Stimulated activated CD8-positive, alpha-beta memory T cell treated with anti-CD3 and anti-CD28 coated beads, Interleukin-15, amount 100 ng/mL, for 48 hours (primary cell): ENCODE measurements at regions not wholly inside any gene's neighbourhood (a gene's known extent, or its start where the extent isn't known, plus 50 kb on each side); places are given as distances from the start of the nearest gene placed in this dataset.
"Not testable (repeated sequence)": the region's sequence is repeated elsewhere in the genome, so short reads cannot be mapped to it uniquely, and the experiment has no call there.

Experiments used
- DNase-seq, 2 donors: peaks; one replicate each; pipeline ENCODE4 v3.0.0-alpha.2; 2020; ENCODE audit warnings: low read depth in 2 of 2

GRCh38 chr1:37159102-37159501 lies 124.8 kb upstream of the GRIK3 start:
- DNase-seq: no peak

DNA sequence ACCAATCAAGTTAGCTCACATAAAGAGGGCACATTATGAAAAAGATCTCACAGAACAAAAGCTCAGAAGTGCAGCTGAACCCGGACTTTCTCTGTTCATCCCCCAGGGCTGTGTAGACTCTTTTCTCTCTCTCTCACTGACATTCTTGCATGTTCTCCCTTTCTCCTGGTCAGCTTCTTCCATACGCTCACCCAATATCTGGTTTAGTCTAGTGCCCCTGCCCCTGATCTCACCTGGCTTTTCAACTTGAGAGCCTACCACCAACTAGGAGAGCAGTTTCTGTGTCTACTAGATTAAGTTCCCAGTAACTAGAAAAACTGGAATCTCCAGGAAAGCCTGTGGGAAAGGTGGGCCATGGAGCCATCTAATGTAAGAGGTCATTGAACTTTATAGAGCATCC lies 126.9 kb upstream of the GRIK3 start:
- DNase-seq: no peak

DNA sequence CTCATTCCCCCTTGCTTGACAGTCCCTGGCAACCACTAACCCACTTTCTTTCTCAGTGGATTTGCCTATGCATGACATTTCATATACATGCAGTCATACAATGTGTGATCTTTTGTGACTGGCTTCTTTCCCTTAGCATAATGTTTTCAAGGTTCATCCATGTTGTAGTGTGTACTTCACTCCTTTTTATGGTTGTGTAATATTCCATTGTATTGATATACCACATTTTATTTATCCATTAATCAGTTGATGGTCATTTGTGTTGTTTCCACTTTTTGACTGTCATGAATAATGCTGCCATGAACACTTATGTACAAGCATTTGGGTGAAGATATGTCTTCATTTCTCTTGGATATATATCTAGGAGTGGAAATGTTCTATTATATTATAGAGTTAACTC lies 127.7 kb upstream of the GRIK3 start:
- DNase-seq: no peak

- no peak for DNase-seq
These were observed 131.7 kb upstream of the GRIK3 start for GRCh38 chr1:37166005-37166404.

GRCh38 chr1:37167479-37167878 lies 133.2 kb upstream of the GRIK3 start:
- DNase-seq: no peak

DNA sequence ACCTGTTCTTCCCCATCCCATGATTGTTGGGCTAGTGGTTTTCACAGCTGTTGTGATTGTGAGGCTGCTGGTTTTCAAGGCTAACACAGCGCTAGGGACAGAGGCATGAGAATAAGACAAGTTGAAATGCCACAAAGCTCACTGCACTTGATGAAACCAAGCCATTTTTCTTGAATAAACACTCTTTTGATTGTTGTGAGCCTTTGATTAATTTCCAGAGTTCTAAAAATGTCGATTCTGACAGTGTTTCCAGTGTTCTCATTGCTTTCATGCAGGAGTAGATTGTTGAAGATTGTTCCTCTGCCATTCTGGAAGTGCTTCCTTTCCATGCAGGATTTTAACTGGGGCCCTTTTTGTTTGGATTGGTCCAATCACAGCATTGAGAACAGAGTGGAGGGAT lies 134.9 kb upstream of the GRIK3 start:
- no peak for DNase-seq

GRCh38 chr1:37169743-37170275 lies 135.5 kb upstream of the GRIK3 start:
- no peak for DNase-seq

- DNase-seq: no peak
These were observed 137.4 kb upstream of the GRIK3 start for GRCh38 chr1:37171691-37172090.

GRCh38 chr1:37174341-37174740 lies 140.0 kb upstream of the GRIK3 start:
- DNase-seq: no peak

DNA sequence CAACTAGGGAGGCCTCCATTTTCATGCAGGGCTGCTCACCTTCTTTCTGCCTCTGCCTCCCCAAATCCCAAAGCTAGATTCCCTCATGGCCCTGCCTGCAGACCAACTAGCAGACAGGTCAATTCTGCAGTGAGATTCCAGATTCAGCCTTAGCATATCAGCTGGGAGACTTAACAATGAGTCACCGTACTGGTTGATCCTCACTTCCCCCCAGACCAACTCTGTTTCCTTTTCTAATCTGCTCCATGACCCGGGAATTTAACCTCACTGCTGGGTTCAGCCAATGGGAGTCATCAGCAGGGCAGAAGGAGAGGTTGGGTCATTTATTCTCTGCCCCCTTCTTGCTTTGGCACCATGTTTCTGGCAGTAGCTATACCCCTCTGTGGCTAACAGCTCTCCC lies 140.6 kb upstream of the GRIK3 start:
- no peak for DNase-seq

DNA sequence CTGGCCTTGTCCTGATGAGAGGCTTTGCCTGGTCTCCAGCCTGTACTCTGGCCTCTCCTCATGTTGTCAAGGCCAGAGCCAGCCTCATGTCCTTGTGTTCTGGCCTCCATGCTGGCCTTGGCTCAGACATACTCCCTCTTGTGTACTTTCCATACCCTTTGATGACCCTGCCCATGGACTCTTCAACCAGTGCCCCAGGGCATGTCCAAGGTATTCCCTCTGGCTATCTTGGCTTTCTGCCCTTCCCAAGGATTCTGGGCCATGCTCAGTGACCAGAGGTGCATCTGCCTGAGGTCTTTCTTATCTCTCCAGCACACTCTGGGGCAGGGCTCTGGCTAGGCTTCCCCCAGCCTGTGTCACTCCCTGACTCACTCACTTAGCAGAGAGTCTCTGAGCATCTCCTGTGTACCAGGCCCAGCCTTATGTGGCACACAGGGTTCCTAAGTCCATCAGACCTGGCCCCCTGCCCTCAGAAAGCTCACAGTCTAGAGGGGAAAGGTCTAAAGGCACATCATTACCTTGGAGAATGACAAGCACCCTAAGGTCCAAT lies 141.4 kb upstream of the GRIK3 start:
- no peak for DNase-seq

- DNase-seq: no peak
These were observed 142.0 kb upstream of the GRIK3 start for GRCh38 chr1:37176269-37176668.

DNA sequence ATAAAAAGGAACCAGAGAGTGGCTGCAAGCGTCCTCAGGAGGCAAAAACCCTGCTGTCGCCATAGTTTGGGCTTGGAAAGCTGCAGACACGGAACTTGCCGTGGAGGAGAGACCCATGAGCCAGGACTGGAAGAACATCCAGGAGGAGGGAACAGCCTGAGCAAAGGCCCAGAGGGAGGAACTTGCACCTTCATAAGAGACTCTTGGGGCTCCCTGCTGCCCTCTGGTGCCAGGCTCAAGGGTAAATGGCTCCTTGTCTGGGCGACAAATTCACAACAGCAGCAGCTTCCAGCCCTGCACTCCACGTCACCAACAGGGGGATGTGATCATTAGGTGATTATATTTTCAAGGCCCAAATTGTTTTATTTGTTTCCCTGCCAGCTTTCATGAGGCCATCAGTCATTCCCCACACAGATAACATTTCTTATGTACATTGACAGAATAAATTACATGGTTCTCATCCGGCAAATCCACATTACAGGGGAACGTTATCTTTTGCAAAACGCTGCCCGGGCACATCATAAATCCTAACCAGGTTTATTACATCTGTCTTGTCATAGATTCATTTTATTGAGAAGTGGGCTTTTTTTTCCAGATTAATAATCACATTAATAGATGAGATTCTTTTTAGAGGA lies 143.0 kb upstream of the GRIK3 start:
- no peak for DNase-seq

- no peak for DNase-seq
These were observed 147.1 kb upstream of the GRIK3 start for GRCh38 chr1:37181425-37181824.

GRCh38 chr1:37184789-37185188 lies 150.5 kb upstream of the GRIK3 start:
- no peak for DNase-seq

GRCh38 chr1:37186246-37186756 lies 152.0 kb upstream of the GRIK3 start:
- DNase-seq: no peak

DNA sequence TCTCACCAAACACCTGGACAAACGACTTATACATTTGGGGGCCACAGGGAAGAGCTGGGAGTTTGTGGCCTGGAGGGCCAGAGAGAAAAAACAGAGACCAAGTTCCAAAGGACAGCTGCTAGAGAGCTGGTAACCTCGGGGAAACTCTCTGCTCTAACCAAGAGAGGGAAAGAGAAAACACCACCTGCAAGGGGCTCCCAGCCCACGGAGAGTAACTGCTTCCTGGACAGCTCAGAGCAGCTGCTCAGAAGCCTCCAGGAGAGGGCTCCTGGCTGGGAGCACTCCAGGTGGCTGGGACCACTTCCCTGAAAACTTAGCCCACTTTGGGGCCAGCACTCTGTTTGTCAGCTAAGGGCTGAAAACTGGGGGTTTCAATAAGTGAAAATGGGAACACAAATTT lies 154.8 kb upstream of the GRIK3 start:
- no peak for DNase-seq

DNA sequence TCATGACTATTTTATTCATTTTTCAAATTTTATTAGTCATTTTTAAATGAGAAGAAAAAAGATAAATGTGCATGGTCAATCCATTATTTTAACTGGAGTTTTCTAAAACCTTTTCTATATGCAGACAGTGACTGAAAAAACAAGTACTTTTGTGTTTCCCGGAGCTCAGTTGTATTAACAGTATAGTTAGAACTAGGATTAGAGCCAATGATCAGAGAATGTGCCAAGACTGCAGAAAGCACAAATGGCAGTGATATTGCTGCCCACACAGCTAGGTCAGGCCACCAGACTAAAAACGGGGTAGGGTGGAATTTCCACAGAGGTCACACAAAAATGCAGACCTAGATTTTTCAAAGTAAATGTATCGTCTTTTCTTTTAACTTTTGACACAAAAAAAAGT lies 163.1 kb upstream of the GRIK3 start:
- no peak for DNase-seq

DNA sequence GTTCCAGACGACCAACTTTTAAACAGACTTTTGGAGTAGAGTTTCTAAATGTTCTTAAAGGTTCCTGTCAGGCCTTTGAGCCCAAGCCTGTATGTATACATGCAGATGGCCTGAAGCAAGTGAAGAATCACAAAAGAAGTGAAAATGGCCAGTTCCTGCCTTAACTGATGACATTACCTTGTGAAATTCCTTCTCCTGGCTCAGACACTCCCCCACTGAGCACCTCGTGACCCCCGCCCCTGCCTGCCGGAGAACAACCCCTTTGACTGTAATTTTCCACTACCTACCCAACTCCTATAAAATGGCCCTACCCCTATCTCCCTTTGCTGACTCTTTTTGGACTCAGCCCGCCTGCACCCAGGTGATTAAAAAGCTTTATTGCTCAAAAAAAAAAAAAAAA lies 180.0 kb upstream of the GRIK3 start:
- not testable (repeated sequence) for DNase-seq

- DNase-seq: no peak
These were observed 199.3 kb upstream of the GRIK3 start for GRCh38 chr1:37233606-37234005.

DNA sequence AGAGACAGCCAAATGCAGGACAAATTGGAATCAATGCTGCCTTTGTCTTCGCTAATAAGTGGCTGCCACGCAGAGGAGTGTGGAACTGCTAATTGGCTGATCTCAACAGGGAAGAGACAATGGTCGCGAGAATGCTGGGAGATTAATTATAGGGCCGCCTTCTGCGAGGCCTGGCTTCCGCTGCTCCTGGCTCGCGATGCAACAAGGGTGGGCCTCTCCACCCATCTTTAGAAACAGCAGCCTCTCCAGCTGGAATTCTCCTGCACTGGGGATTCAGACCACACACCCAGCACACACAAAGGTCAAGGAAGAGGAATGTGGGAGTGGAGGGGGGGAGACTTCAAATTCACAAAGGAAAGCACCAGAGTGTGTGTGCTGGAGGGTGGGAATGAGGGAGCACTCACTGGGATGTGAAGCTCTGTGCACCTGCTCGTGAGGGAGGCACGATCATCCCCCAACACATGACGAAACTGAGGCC lies 200.7 kb upstream of the GRIK3 start:
- DNase-seq: no peak

DNA sequence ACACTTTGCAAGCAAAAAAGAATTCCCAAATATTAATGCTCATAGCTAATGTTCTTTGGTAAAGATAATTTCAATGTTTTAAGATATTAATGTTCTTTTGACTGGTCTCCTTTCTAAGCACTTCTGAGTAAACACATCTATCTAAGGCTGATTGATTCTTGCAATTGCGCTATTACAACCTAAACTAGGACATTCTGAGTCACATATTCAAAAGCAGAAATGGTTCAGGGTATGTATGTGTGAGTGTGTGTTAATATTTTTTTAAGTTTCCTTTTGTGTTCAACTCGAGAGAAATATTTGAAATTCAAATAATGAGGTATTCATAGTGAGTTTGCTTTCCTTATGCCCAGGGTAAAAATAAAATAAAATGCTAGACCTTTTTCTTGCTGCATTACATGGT lies 203.6 kb upstream of the GRIK3 start:
- DNase-seq: no peak

GRCh38 chr1:37238364-37239224 lies 204.3 kb upstream of the GRIK3 start:
- DNase-seq: no peak
